ENCODE measurements at regions not wholly inside any gene's neighbourhood (a gene's known extent, or its start where the extent isn't known, plus 50 kb on each side); places are given as distances from the start of the nearest gene placed in this dataset.

- dilution Hi-C loops (cut with MboI; ENCODE audit: extremely low pct_ligation_motif_present, low sequenced_read_pairs) (no loop called here), intact Hi-C loops (cut with micrococcal nuclease) (no loop called here)
- Histone ChIP-seq H3K4me3 (replicated peaks in 1 of 3; ENCODE audit: insufficient read depth in 1 of 3, low read depth in 1 of 3, low read length in 3 of 3) (no peak overlapping the region), H3K79me2 (ENCODE audit: control insufficient read depth, insufficient read depth, low read length) (no peaks in the 10 kb centered on the region), H2AFZ (ENCODE audit: low read depth, low read length) (no peak overlapping the region), H3K36me3 (ENCODE audit: control insufficient read depth in 2 of 2, extremely low read depth in 1 of 2, insufficient read depth in 2 of 2, low read length in 2 of 2) (no peaks in the 10 kb centered on the region), H3K4me1 (ENCODE audit: control insufficient read depth, extremely low read depth, insufficient read depth, low read length) (no peaks in the 10 kb centered on the region), H3K27ac (ENCODE audit: insufficient read depth, low read depth, low read length) (no peak overlapping the region), H3K4me2 (ENCODE audit: insufficient read depth, low read length) (no peak overlapping the region), H4K20me1 (replicated peaks; ENCODE audit: control insufficient read depth, extremely low read depth, insufficient read depth, low read length) (no peaks in the 10 kb centered on the region), H3K9me1 (replicated peaks; ENCODE audit: control insufficient read depth, extremely low read depth, insufficient read depth, low read length) (no peaks in the 10 kb centered on the region), H3K27me3 (ENCODE audit: control insufficient read depth in 2 of 2, insufficient read depth in 2 of 2, low read length in 2 of 2) (no peaks in the 10 kb centered on the region), H3K9me3 (replicated peaks; ENCODE audit: control insufficient read depth, insufficient read depth, low read length) (no peaks in the 10 kb centered on the region), H3K9ac (replicated peaks; ENCODE audit: extremely low read depth, insufficient read depth, low read length) (no peak overlapping the region)
- CTCF ChIA-PET, result interaction anchor here (1.0 to 2.6 kb wide), 4 partner anchors 9 to 13 kb away, joined by 3 to 15 read pairs (median 6); no protein-coding TSS in a partner anchor
- TF ChIP-seq JUN (IDR thresholded peaks at IDR 0.05; ENCODE audit: borderline replicate concordance, insufficient read depth, insufficient read length, low read depth) (no peak), POLR2A (IDR thresholded peaks at IDR 0.05; ENCODE audit: low read depth, low read length) (no peak), EZH2 (IDR thresholded peaks at IDR 0.05; ENCODE audit: borderline replicate concordance, low read depth, low read length, severe bottlenecking) (no peak), CTCF (IDR thresholded peaks at IDR 0.05; ENCODE audit: extremely low read depth in 1 of 2, insufficient read depth in 1 of 2, low read depth in 1 of 2, low read length in 2 of 2) (no peak), GATA2 (IDR thresholded peaks at IDR 0.05; ENCODE audit: insufficient read depth, insufficient read length, low read depth, low read length) (no peak), FOS (IDR thresholded peaks at IDR 0.05; ENCODE audit: borderline replicate concordance, insufficient read depth, low read length) (no peak), POLR2AphosphoS5 (IDR thresholded peaks at IDR 0.05; ENCODE audit: insufficient read depth, low read depth, low read length) (no peak), MYC (IDR thresholded peaks at IDR 0.05; ENCODE audit: low read depth, low read length) (no peak), MAX (IDR thresholded peaks at IDR 0.05; ENCODE audit: insufficient read depth, insufficient read length) (no peak)
- POLR2A ChIA-PET, result no interaction called here
- DNase-seq (ENCODE audit: low read depth, low spot score) (no peak), FAIRE-seq (no peak)
- BruUV-seq (replicated peaks), result no TSS peak
Measured at GRCh38 chr4:112776535-112776934, 139.6 kb downstream of the LARP7 start.
